ENCODE measurements at regions not wholly inside any gene's neighbourhood (a gene's known extent, or its start where the extent isn't known, plus 50 kb on each side); places are given as distances from the start of the nearest gene placed in this dataset.

- TF ChIP-seq, protein P1, sequence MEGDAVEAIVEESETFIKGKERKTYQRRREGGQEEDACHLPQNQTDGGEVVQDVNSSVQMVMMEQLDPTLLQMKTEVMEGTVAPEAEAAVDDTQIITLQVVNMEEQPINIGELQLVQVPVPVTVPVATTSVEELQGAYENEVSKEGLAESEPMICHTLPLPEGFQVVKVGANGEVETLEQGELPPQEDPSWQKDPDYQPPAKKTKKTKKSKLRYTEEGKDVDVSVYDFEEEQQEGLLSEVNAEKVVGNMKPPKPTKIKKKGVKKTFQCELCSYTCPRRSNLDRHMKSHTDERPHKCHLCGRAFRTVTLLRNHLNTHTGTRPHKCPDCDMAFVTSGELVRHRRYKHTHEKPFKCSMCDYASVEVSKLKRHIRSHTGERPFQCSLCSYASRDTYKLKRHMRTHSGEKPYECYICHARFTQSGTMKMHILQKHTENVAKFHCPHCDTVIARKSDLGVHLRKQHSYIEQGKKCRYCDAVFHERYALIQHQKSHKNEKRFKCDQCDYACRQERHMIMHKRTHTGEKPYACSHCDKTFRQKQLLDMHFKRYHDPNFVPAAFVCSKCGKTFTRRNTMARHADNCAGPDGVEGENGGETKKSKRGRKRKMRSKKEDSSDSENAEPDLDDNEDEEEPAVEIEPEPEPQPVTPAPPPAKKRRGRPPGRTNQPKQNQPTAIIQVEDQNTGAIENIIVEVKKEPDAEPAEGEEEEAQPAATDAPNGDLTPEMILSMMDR (optimal IDR thresholded peaks at IDR 0.05 in 1 of 3, IDR thresholded peaks at IDR 0.05 in 1 of 3, conservative IDR thresholded peaks at IDR 0.05 in 1 of 3; ENCODE audit: extremely low read depth in 1 of 3, insufficient read depth in 2 of 3, low read length in 3 of 3): no peak
- no peak for TF ChIP-seq EZH2 (IDR thresholded peaks at IDR 0.05; ENCODE audit: low read length)
Observed at GRCh38 chr5:39652036-39652435, 227.3 kb upstream of the DAB2 start.
